ENCODE measurements at regions not wholly inside any gene's neighbourhood (a gene's known extent, or its start where the extent isn't known, plus 50 kb on each side); places are given as distances from the start of the nearest gene placed in this dataset.

DNA sequence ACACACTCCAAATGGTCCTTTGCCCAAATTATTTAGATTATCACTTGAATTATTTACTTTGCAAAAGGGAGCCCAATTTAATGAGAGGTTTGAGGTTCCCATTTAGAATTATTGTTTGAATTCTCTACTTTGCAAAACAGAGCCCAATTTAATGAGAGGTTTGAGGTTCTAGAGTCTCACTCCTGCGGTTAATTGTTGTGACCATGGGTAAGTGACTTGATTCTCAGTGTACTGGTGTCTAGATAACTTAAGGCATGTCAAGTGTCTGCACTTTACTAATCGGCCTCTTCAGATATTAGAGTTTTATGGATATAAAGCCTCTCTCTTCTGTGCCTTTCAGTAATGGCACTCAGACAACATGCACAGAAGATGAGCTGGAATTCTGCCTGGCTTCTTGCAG lies 67.5 kb downstream of the YIPF5 start:
- no peaks in the 10 kb centered on the region for H3K36me3 ChIP-seq (replicated peaks in 1 of 2; ENCODE audit: control insufficient read depth in 1 of 2, insufficient read depth in 2 of 2, low read length in 2 of 2)
- H3K4me1 ChIP-seq (ENCODE audit: control insufficient read depth in 1 of 2, insufficient read depth in 2 of 2, low read length in 2 of 2) = no peaks in the 10 kb centered on the region
- Mint-ChIP-seq H3K27ac (no peak overlapping the region), H3K36me3 (no peaks in the 10 kb centered on the region), H3K9me3 (peaks cover 0 to 5% (median 2%) of the 10 kb centered on the region in 7 donors), H3K4me3 (no peak overlapping the region), H3K27me3 (ENCODE audit: low read depth in 3 of 3) (peaks cover 0 to 4% (median 4%) of the 10 kb centered on the region in 3 donors), H3K4me1 (no peaks in the 10 kb centered on the region)
- H3K27ac ChIP-seq (ENCODE audit: low read depth in 1 of 2, low read length in 2 of 2) = no peak overlapping the region
- no peak overlapping the region for H3K4me3 ChIP-seq (replicated peaks in 1 of 3; ENCODE audit: low read depth in 2 of 3, low read length in 3 of 3)
- H3K79me2 ChIP-seq (ENCODE audit: insufficient read depth, low read length) = no peaks in the 10 kb centered on the region
- H2AFZ ChIP-seq (ENCODE audit: insufficient read depth, low read depth, low read length, poor library complexity, severe bottlenecking) = no peak overlapping the region
- no peaks in the 10 kb centered on the region for H3K27me3 ChIP-seq (ENCODE audit: control insufficient read depth in 2 of 2, insufficient read depth in 2 of 2, low read length in 2 of 2)
- no peak overlapping the region for H3K4me2 ChIP-seq (replicated peaks; ENCODE audit: extremely low read depth, low read length, poor library complexity, severe bottlenecking)
- intact Hi-C loops (cut with micrococcal nuclease) = no loop called here
- DNase-seq = no peak
- TF ChIP-seq, protein P1, sequence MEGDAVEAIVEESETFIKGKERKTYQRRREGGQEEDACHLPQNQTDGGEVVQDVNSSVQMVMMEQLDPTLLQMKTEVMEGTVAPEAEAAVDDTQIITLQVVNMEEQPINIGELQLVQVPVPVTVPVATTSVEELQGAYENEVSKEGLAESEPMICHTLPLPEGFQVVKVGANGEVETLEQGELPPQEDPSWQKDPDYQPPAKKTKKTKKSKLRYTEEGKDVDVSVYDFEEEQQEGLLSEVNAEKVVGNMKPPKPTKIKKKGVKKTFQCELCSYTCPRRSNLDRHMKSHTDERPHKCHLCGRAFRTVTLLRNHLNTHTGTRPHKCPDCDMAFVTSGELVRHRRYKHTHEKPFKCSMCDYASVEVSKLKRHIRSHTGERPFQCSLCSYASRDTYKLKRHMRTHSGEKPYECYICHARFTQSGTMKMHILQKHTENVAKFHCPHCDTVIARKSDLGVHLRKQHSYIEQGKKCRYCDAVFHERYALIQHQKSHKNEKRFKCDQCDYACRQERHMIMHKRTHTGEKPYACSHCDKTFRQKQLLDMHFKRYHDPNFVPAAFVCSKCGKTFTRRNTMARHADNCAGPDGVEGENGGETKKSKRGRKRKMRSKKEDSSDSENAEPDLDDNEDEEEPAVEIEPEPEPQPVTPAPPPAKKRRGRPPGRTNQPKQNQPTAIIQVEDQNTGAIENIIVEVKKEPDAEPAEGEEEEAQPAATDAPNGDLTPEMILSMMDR (IDR thresholded peaks at IDR 0.05) = no peak
- 100% methylated on average over 2 of the region's 2 CpGs for WGBS (ENCODE audit: insufficient coverage)
- H4K20me1 ChIP-seq (ENCODE audit: insufficient read depth, low read length) = no peaks in the 10 kb centered on the region
- H3K9me3 ChIP-seq (replicated peaks in 1 of 2; ENCODE audit: control insufficient read depth in 1 of 2, insufficient read depth in 1 of 2, low read length in 2 of 2) = no peaks in the 10 kb centered on the region
- no peak overlapping the region for H3K9ac ChIP-seq (ENCODE audit: insufficient read depth, low read length, poor library complexity, severe bottlenecking)

DNA sequence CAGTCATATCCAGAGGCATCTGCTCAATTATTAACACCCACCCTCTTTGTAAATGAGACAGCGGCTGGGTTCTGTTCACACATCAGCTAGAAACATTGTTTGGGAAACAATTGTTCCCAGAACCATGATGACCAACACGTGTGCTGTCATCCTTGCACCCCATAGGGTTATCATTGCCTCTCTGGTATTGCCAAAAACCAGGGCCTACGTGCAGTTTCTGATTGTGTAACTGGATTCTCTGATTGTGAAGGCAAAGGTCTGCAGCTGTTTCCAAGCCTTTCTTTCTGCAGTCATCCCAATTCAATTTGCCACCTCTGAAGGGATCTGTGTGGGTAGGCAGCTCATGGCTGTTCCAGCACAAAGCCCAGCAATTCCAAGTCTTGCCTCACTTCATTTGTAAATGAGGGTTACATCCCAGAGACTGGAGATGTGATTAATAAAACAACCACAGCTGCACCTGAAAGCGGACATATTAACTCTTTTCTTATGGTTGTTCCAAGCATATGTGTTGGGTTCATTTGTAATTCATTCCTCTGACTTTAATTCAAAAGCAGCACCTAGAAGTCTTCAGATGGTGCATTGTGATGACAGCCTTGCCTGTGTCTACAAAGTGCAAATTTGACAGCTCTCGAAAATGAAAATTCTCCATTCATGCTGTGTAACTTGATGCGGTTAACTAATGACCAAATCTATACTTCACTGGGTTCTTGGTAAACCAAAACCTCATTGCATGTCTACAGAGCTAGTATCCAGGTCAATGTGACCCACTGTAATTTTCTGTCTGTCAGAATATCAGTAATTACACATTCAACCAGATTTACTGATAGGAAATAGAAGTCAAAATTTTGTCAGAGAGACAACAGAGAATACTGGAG lies 66.6 kb downstream of the YIPF5 start:
- Histone ChIP-seq H3K27ac (ENCODE audit: low read depth in 1 of 2, low read length in 2 of 2) (no peak overlapping the region), H2AFZ (ENCODE audit: insufficient read depth, low read depth, low read length, poor library complexity, severe bottlenecking) (no peak overlapping the region), H3K4me1 (ENCODE audit: control insufficient read depth in 1 of 2, insufficient read depth in 2 of 2, low read length in 2 of 2) (no peaks in the 10 kb centered on the region), H3K4me2 (replicated peaks; ENCODE audit: extremely low read depth, low read length, poor library complexity, severe bottlenecking) (no peak overlapping the region), H3K27me3 (ENCODE audit: control insufficient read depth in 2 of 2, insufficient read depth in 2 of 2, low read length in 2 of 2) (no peaks in the 10 kb centered on the region), H3K79me2 (ENCODE audit: insufficient read depth, low read length) (no peaks in the 10 kb centered on the region), H3K36me3 (replicated peaks in 1 of 2; ENCODE audit: control insufficient read depth in 1 of 2, insufficient read depth in 2 of 2, low read length in 2 of 2) (no peaks in the 10 kb centered on the region), H3K4me3 (replicated peaks in 1 of 3; ENCODE audit: low read depth in 2 of 3, low read length in 3 of 3) (no peak overlapping the region), H3K9me3 (replicated peaks in 1 of 2; ENCODE audit: control insufficient read depth in 1 of 2, insufficient read depth in 1 of 2, low read length in 2 of 2) (no peaks in the 10 kb centered on the region), H4K20me1 (ENCODE audit: insufficient read depth, low read length) (no peaks in the 10 kb centered on the region), H3K9ac (ENCODE audit: insufficient read depth, low read length, poor library complexity, severe bottlenecking) (no peak overlapping the region)
- 90% methylated on average over 4 of the region's 6 CpGs for WGBS (ENCODE audit: insufficient coverage)
- no peaks in the 10 kb centered on the region for H3K4me1 Mint-ChIP-seq
- H3K4me3 Mint-ChIP-seq = no peak overlapping the region
- DNase-seq = no peak
- peaks cover 0 to 5% (median 2%) of the 10 kb centered on the region in 7 donors for H3K9me3 Mint-ChIP-seq
- H3K36me3 Mint-ChIP-seq = no peaks in the 10 kb centered on the region
- no peak overlapping the region for H3K27ac Mint-ChIP-seq
- H3K27me3 Mint-ChIP-seq (ENCODE audit: low read depth in 3 of 3) = peaks cover 0 to 4% (median 2%) of the 10 kb centered on the region in 3 donors
- TF ChIP-seq, protein P1 (IDR thresholded peaks at IDR 0.05) = no peak
- intact Hi-C loops (cut with micrococcal nuclease) = no loop called here
